ENCODE measurements at regions not wholly inside any gene's neighbourhood (a gene's known extent, or its start where the extent isn't known, plus 50 kb on each side); places are given as distances from the start of the nearest gene placed in this dataset.

DNA sequence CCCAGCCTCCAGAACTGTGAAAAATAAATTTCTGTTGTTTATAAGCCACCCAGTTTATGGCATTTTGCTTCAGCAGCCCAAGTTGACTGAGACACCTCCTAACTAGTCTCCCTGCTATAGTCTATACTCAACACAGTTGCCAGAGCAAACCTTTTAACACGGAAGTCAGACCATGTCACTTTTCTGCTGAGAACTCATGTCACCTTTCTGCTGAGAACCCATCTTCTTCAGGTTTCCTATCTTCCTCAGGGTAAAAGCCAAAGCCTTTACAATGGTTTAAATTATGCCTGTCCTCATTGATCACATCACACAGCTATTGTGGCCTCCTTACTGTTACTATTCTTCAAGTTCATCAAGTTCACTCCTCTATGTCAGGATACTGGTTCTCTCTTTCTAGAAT lies 74.3 kb upstream of the SOX6 start:
- TF ChIP-seq, protein P1, sequence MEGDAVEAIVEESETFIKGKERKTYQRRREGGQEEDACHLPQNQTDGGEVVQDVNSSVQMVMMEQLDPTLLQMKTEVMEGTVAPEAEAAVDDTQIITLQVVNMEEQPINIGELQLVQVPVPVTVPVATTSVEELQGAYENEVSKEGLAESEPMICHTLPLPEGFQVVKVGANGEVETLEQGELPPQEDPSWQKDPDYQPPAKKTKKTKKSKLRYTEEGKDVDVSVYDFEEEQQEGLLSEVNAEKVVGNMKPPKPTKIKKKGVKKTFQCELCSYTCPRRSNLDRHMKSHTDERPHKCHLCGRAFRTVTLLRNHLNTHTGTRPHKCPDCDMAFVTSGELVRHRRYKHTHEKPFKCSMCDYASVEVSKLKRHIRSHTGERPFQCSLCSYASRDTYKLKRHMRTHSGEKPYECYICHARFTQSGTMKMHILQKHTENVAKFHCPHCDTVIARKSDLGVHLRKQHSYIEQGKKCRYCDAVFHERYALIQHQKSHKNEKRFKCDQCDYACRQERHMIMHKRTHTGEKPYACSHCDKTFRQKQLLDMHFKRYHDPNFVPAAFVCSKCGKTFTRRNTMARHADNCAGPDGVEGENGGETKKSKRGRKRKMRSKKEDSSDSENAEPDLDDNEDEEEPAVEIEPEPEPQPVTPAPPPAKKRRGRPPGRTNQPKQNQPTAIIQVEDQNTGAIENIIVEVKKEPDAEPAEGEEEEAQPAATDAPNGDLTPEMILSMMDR (conservative IDR thresholded peaks at IDR 0.05 in 1 of 2, IDR thresholded peaks at IDR 0.05 in 1 of 2; ENCODE audit: low read depth in 1 of 2, low read length in 2 of 2): no peak
- no peak for TF ChIP-seq EZH2 (IDR thresholded peaks at IDR 0.05; ENCODE audit: low read length, missing control alignments)

Data from fibroblast of lung (primary cell).